Smooth muscle cell (in vitro differentiated cells): ENCODE measurements at regions not wholly inside any gene's neighbourhood (a gene's known extent, or its start where the extent isn't known, plus 50 kb on each side); places are given as distances from the start of the nearest gene placed in this dataset.

Source experiments
- DNase-seq: peaks from one replicate; lab custom pipeline; 2025; ENCODE audit not compliant: unreplicated experiment; lab: John Stamatoyannopoulos, UW
- H2AFZ ChIP-seq: fragments of 200-600 bp; sonication (generic); 2 replicates; pipeline ENCODE4 v1.6.0; 2016; ENCODE audit warnings: antibody characterized with exemption, low read depth, mild to moderate bottlenecking
- H3F3A ChIP-seq: fragments of 200-600 bp; sonication (generic); 2 replicates; pipeline ENCODE4 v1.6.0; 2017; ENCODE audit warnings: antibody characterized with exemption, low read depth
- H3K27ac ChIP-seq: fragments of 200-600 bp; sonication (generic); 2 replicates; pipeline ENCODE4 v1.5.1; 2016; ENCODE audit warnings: low read depth, mild to moderate bottlenecking
- H3K27me3 ChIP-seq: fragments of 200-600 bp; sonication (generic); 2 replicates; pipeline ENCODE4 v1.6.1; 2016; ENCODE audit warnings: low read depth, mild to moderate bottlenecking
- H3K36me3 ChIP-seq: fragments of 200-600 bp; sonication (generic); 2 replicates; pipeline ENCODE4 v1.5.1; 2016; ENCODE audit warnings: low read depth
- H3K4me1 ChIP-seq: fragments of 200-600 bp; sonication (generic); 2 replicates; pipeline ENCODE4 v1.5.1; 2016; ENCODE audit warnings: low read depth
- H3K4me2 ChIP-seq: fragments of 200-600 bp; sonication (generic); 2 replicates; pipeline ENCODE4 v1.6.0; 2016; ENCODE audit warnings: mild to moderate bottlenecking
- H3K4me3 ChIP-seq: fragments of 200-600 bp; sonication (generic); 2 replicates; pipeline ENCODE4 v1.5.1; 2016; ENCODE audit warnings: mild to moderate bottlenecking
- H3K79me2 ChIP-seq: fragments of 200-600 bp; sonication (generic); 2 replicates; pipeline ENCODE4 v1.6.0; 2016; ENCODE audit warnings: low read depth, mild to moderate bottlenecking
- H3K9ac ChIP-seq: fragments of 200-600 bp; sonication (generic); 2 replicates; pipeline ENCODE4 v1.6.0; 2016; ENCODE audit warnings: low read depth
- H3K9me3 ChIP-seq: fragments of 200-600 bp; sonication (generic); replicated peaks from 2 replicates; pipeline ENCODE4 v1.5.1; 2016; ENCODE audit warnings: low read depth
- H4K20me1 ChIP-seq: fragments of 200-600 bp; sonication (generic); 2 replicates; pipeline ENCODE4 v1.6.0; 2016; ENCODE audit warnings: low read depth
- CTCF ChIP-seq: fragments of 200-600 bp; sonication (generic); IDR thresholded peaks from 2 replicates; pipeline ENCODE4 v1.5.1; 2017; ENCODE audit warnings: borderline replicate concordance, mild to moderate bottlenecking, antibody characterized with exemption; ENCODE audit not compliant: insufficient read depth, poor library complexity, severe bottlenecking
- WGBS: methylation state at CpG from one replicate; pipeline ENCODE4 v1.1.7; 2016; ENCODE audit warnings: low lambda C conversion rate; 5-methylcytosine and 5-hydroxymethylcytosine counted together

- H3K9ac ChIP-seq: no peak overlapping the region
- H3K27ac ChIP-seq: no peak overlapping the region
- no peaks in the 10 kb centered on the region for H3K79me2 ChIP-seq
- H3K36me3 ChIP-seq: no peaks in the 10 kb centered on the region
- H3F3A ChIP-seq: no peaks in the 10 kb centered on the region
- WGBS: 88% methylated on average over 4 of the region's 4 CpGs
- no peak overlapping the region for H3K4me2 ChIP-seq
- no peaks in the 10 kb centered on the region for H3K9me3 ChIP-seq
- H2AFZ ChIP-seq: no peak overlapping the region
- H3K4me1 ChIP-seq: no peaks in the 10 kb centered on the region
- no peaks in the 10 kb centered on the region for H4K20me1 ChIP-seq
- no peak overlapping the region for H3K4me3 ChIP-seq
- no peak for TF ChIP-seq CTCF
- no peak for DNase-seq
- no peaks in the 10 kb centered on the region for H3K27me3 ChIP-seq
These were observed 60.4 kb upstream of the NABP1 start for GRCh38 chr2:191617575-191617974.

- H3K36me3 ChIP-seq: no peaks in the 10 kb centered on the region
- H3K9me3 ChIP-seq: no peaks in the 10 kb centered on the region
- no peak for TF ChIP-seq CTCF
- no peaks in the 10 kb centered on the region for H3K79me2 ChIP-seq
- H3K27ac ChIP-seq: no peak overlapping the region
- no peak overlapping the region for H3K9ac ChIP-seq
- DNase-seq: no peak
- H3K4me3 ChIP-seq: no peak overlapping the region
- H4K20me1 ChIP-seq: no peaks in the 10 kb centered on the region
- no peaks in the 10 kb centered on the region for H3F3A ChIP-seq
- WGBS: 97% methylated on average over 3 of the region's 3 CpGs
- no peak overlapping the region for H3K4me2 ChIP-seq
- no peak overlapping the region for H2AFZ ChIP-seq
- H3K27me3 ChIP-seq: no peaks in the 10 kb centered on the region
- H3K4me1 ChIP-seq: no peaks in the 10 kb centered on the region
These were observed 59.7 kb upstream of the NABP1 start for GRCh38 chr2:191618046-191618780.

- H3K79me2 ChIP-seq: no peaks in the 10 kb centered on the region
- H3K4me2 ChIP-seq: no peak overlapping the region
- no peak overlapping the region for H3K9ac ChIP-seq
- no peak overlapping the region for H3K27ac ChIP-seq
- no peaks in the 10 kb centered on the region for H3K4me1 ChIP-seq
- no peak for DNase-seq
- H3K4me3 ChIP-seq: no peak overlapping the region
- H3K36me3 ChIP-seq: no peaks in the 10 kb centered on the region
- no peaks in the 10 kb centered on the region for H3F3A ChIP-seq
- H3K9me3 ChIP-seq: no peaks in the 10 kb centered on the region
- no peaks in the 10 kb centered on the region for H3K27me3 ChIP-seq
- no peak for TF ChIP-seq CTCF
- no peak overlapping the region for H2AFZ ChIP-seq
- H4K20me1 ChIP-seq: no peaks in the 10 kb centered on the region
- WGBS: 93% methylated on average over 2 of the region's 2 CpGs
These were observed 59.1 kb upstream of the NABP1 start for GRCh38 chr2:191618786-191619185.

- Histone ChIP-seq H4K20me1 (no peaks in the 10 kb centered on the region), H3K9ac (no peak overlapping the region), H3K4me2 (no peak overlapping the region), H3K27ac (peak overlapping the region; percentile 43), H3K79me2 (no peaks in the 10 kb centered on the region), H3K9me3 (no peaks in the 10 kb centered on the region), H3K27me3 (no peaks in the 10 kb centered on the region), H3K36me3 (no peaks in the 10 kb centered on the region), H3K4me1 (no peaks in the 10 kb centered on the region), H3K4me3 (no peak overlapping the region), H3F3A (no peaks in the 10 kb centered on the region), H2AFZ (no peak overlapping the region)
- no peak for DNase-seq
- WGBS: 84% methylated on average over 1 of the region's 1 CpG
- TF ChIP-seq CTCF: no peak
These were observed 57.8 kb upstream of the NABP1 start for GRCh38 chr2:191620144-191620543.
